IMR-90 (cell line): ENCODE measurements at regions not wholly inside any gene's neighbourhood (a gene's known extent, or its start where the extent isn't known, plus 50 kb on each side); places are given as distances from the start of the nearest gene placed in this dataset.

Source experiments
- ATAC-seq: fragments of 200-7000 bp; cut with Tn5 transposase; 2 replicates; pipeline ENCODE4 v1.9.1; 2020; ENCODE audit warnings: low read depth, mild to moderate bottlenecking, moderate library complexity
- BruUV-seq: library from RNA; stranded (reverse); fragments of 400-500 nt; replicated peaks from 2 replicates; lab custom pipeline; 2021; lab: Mats Ljungman, UMichigan
- CTCF ChIA-PET: fragments of 300-600 bp; formaldehyde crosslinking; extraction: SDS; loops from one replicate; lab custom pipeline; 2021; ENCODE audit warnings: antibody characterized with exemption; lab: Yijun Ruan, JAX
- POLR2A ChIA-PET: fragments of 300-600 bp; sonication (Branson Sonifier 250); formaldehyde crosslinking; loops from one replicate; lab custom pipeline; 2022; ENCODE audit warnings: antibody characterized with exemption; ENCODE audit not compliant: unreplicated experiment; lab: Charles Lee
- DNase-seq: peaks from one replicate; pipeline ENCODE4 v3.0.0; 2013
- H2AFZ ChIP-seq: replicated peaks from 2 replicates; pipeline ENCODE3; 2013; ENCODE audit warnings: low read length, mild to moderate bottlenecking; ENCODE audit not compliant: poor library complexity
- H2AK5ac ChIP-seq: 2 replicates; pipeline ENCODE4 v1.6.1; 2013; ENCODE audit warnings: low read depth, low read length, inconsistent platforms
- H2AK9ac ChIP-seq: replicated peaks from 2 replicates; pipeline ENCODE3; 2013; ENCODE audit warnings: mild to moderate bottlenecking, low read depth, low read length, moderate library complexity; ENCODE audit not compliant: poor library complexity
- H2BK120ac ChIP-seq: 2 replicates; pipeline ENCODE4 v1.6.1; 2013; ENCODE audit warnings: low read depth, low read length, inconsistent platforms
- H2BK15ac ChIP-seq: 3 replicates; pipeline ENCODE4 v1.6.1; 2013; ENCODE audit warnings: low read depth, low read length, inconsistent platforms
- H2BK20ac ChIP-seq: 2 replicates; pipeline ENCODE4 v1.6.1; 2013; ENCODE audit warnings: low read depth, mild to moderate bottlenecking, inconsistent platforms, low read length, moderate library complexity
- H2BK5ac ChIP-seq: 2 replicates; pipeline ENCODE4 v1.6.1; 2013; ENCODE audit warnings: mild to moderate bottlenecking, low read depth, low read length, inconsistent platforms; ENCODE audit not compliant: poor library complexity, severe bottlenecking
- H3K14ac ChIP-seq: replicated peaks from 2 replicates; pipeline ENCODE4 v1.6.1; 2013; ENCODE audit warnings: low read depth, low read length, inconsistent platforms
- H3K18ac ChIP-seq: 2 replicates; pipeline ENCODE4 v1.6.1; 2013; ENCODE audit warnings: low read depth, low read length, control low read depth
- H3K23ac ChIP-seq: 2 replicates; pipeline ENCODE4 v1.6.1; 2013; ENCODE audit warnings: low read depth, low read length, inconsistent platforms
- H3K27ac ChIP-seq: 2 replicates; pipeline ENCODE4 v1.5.1; 2013; ENCODE audit warnings: mild to moderate bottlenecking, control low read depth, low read length; ENCODE audit not compliant: insufficient read depth
- H3K27me3 ChIP-seq: 2 replicates; pipeline ENCODE4 v1.6.1; 2013; ENCODE audit warnings: low read length; ENCODE audit not compliant: control insufficient read depth, insufficient read depth
- H3K36me3 ChIP-seq: 2 replicates; pipeline ENCODE4 v1.6.1; 2013; ENCODE audit warnings: low read length, mixed read lengths; ENCODE audit not compliant: control insufficient read depth, insufficient read depth
- H3K4ac ChIP-seq: 2 replicates; pipeline ENCODE4 v1.6.1; 2013; ENCODE audit warnings: low read depth, low read length, inconsistent platforms
- H3K4me1 ChIP-seq: 2 replicates; pipeline ENCODE4 v1.6.1; 2013; ENCODE audit warnings: low read length, mixed read lengths; ENCODE audit not compliant: control insufficient read depth, insufficient read depth
- H3K4me2 ChIP-seq: 2 replicates; pipeline ENCODE4 v1.6.1; 2013; ENCODE audit warnings: low read depth, mild to moderate bottlenecking, control low read depth, low read length, moderate library complexity
- H3K4me3 ChIP-seq: 2 replicates; pipeline ENCODE4 v1.5.1; 2013; ENCODE audit warnings: low read depth, mild to moderate bottlenecking, control low read depth, low read length, moderate library complexity; ENCODE audit not compliant: insufficient read depth
- H3K56ac ChIP-seq: 2 replicates; pipeline ENCODE4 v1.6.1; 2013; ENCODE audit warnings: low read length, inconsistent platforms; ENCODE audit not compliant: insufficient read depth; ENCODE audit errors: extremely low read depth
- H3K79me1 ChIP-seq, 2 experiments: 2 replicates each; pipeline ENCODE4 v1.6.1; 2013; ENCODE audit warnings: low read length in 2 of 2, inconsistent platforms in 1 of 2, low read depth in 1 of 2
- H3K9ac ChIP-seq: 2 replicates; pipeline ENCODE4 v1.6.1; 2013; ENCODE audit warnings: low read depth, low read length, control low read depth
- H3K9me1 ChIP-seq: 2 replicates; pipeline ENCODE4 v1.6.1; 2013; ENCODE audit warnings: low read length, inconsistent platforms; ENCODE audit not compliant: insufficient read depth
- H3K9me3 ChIP-seq: 2 replicates; pipeline ENCODE4 v1.6.1; 2013; ENCODE audit warnings: low read length; ENCODE audit not compliant: control insufficient read depth, insufficient read depth
- H4K20me1 ChIP-seq: 2 replicates; pipeline ENCODE4 v1.6.1; 2013; ENCODE audit warnings: low read length, inconsistent platforms; ENCODE audit not compliant: insufficient read depth
- H4K5ac ChIP-seq: 2 replicates; pipeline ENCODE4 v1.6.1; 2013; ENCODE audit warnings: mild to moderate bottlenecking, low read depth, low read length, control low read depth
- H4K8ac ChIP-seq, 2 experiments: 2 replicates each; pipeline ENCODE4 v1.6.1; 2013; ENCODE audit warnings: low read depth in 2 of 2, low read length in 2 of 2, control low read depth in 1 of 2, inconsistent platforms in 1 of 2
- H4K91ac ChIP-seq: 2 replicates; pipeline ENCODE4 v1.6.1; 2013; ENCODE audit warnings: low read depth, low read length, inconsistent platforms; ENCODE audit not compliant: insufficient read depth
- BHLHE40 ChIP-seq: fragments of 150-350 bp; IDR thresholded peaks from 2 replicates; pipeline ENCODE4 v1.6.1; 2016; ENCODE audit warnings: mild to moderate bottlenecking, low read depth, low read length
- CEBPB ChIP-seq: IDR thresholded peaks from 2 replicates; pipeline ENCODE4 v1.6.1; 2012; ENCODE audit warnings: low read depth, low read length, improper control_type of control experiment
- CHD1 ChIP-seq: IDR thresholded peaks from 2 replicates; pipeline ENCODE4 v1.6.1; 2012; ENCODE audit warnings: low read depth, low read length, improper control_type of control experiment
- ELK1 ChIP-seq: fragments of 150-350 bp; IDR thresholded peaks from 2 replicates; pipeline ENCODE4 v1.6.1; 2016; ENCODE audit warnings: low read depth, mild to moderate bottlenecking, low read length, moderate library complexity, borderline replicate concordance
- FOS ChIP-seq: fragments of 150-350 bp; IDR thresholded peaks from 2 replicates; pipeline ENCODE4 v1.6.1; 2016; ENCODE audit warnings: low read depth, low read length
- MAFK ChIP-seq: IDR thresholded peaks from 2 replicates; pipeline ENCODE4 v1.6.1; 2012; ENCODE audit warnings: low read depth, low read length, improper control_type of control experiment
- MXI1 ChIP-seq: IDR thresholded peaks from 2 replicates; pipeline ENCODE4 v1.6.1; 2012; ENCODE audit warnings: low read depth, mild to moderate bottlenecking, low read length, moderate library complexity, borderline replicate concordance
- NFE2L2 ChIP-seq: fragments of 150-350 bp; IDR thresholded peaks from 2 replicates; pipeline ENCODE4 v1.6.1; 2016; ENCODE audit warnings: low read depth, mild to moderate bottlenecking, low read length
- POLR2A ChIP-seq: IDR thresholded peaks from 2 replicates; pipeline ENCODE4 v1.6.1; 2012; ENCODE audit warnings: mild to moderate bottlenecking, low read depth, low read length
- RAD21 ChIP-seq: IDR thresholded peaks from 2 replicates; pipeline ENCODE4 v1.6.1; 2012; ENCODE audit warnings: low read length, improper control_type of control experiment
- RFX5 ChIP-seq: IDR thresholded peaks from 2 replicates; pipeline ENCODE4 v1.8.0; 2012; ENCODE audit warnings: low read depth, mild to moderate bottlenecking, low read length, moderate library complexity
- SMC3 ChIP-seq: fragments of 150-350 bp; IDR thresholded peaks from 2 replicates; pipeline ENCODE4 v1.6.1; 2016; ENCODE audit warnings: low read depth, mild to moderate bottlenecking, antibody characterized with exemption, low read length, moderate library complexity
- WGBS, 2 experiments: methylation state at CpG; one replicate each; pipeline versions ENCODE4 v1.1.5 to v1.1.7; 2013; ENCODE audit warnings: missing lambda C conversion rate in 2 of 2; ENCODE audit not compliant: insufficient read length in 1 of 2; ENCODE audit errors: extremely low coverage in 2 of 2; 5-methylcytosine and 5-hydroxymethylcytosine counted together
- dilution Hi-C: fragments of 300-500 bp; cut with HindIII; formaldehyde crosslinking; loops from one replicate; pipeline ENCODE4 v1.14.3; 2018; ENCODE audit warnings: low sequenced_read_pairs; ENCODE audit not compliant: unreplicated experiment
- in situ Hi-C: fragments of 300-500 bp; cut with MboI; formaldehyde crosslinking; loops from 3 replicates; pipeline ENCODE4 v1.14.3; 2019; ENCODE audit warnings: low sequenced_read_pairs, inconsistent platforms, mixed read lengths
- intact Hi-C: fragments of 100-400 bp; cut with micrococcal nuclease; formaldehyde crosslinking; loops from 2 replicates; pipeline ENCODE4 v1.10.0; 2022
- TF ChIP-seq, protein P1 (sequence below): conservative IDR thresholded peaks from 2 replicates; pipeline ENCODE4 v1.5.1; 2012; ENCODE audit warnings: mild to moderate bottlenecking, low read depth, low read length, improper control_type of control experiment

DNA sequence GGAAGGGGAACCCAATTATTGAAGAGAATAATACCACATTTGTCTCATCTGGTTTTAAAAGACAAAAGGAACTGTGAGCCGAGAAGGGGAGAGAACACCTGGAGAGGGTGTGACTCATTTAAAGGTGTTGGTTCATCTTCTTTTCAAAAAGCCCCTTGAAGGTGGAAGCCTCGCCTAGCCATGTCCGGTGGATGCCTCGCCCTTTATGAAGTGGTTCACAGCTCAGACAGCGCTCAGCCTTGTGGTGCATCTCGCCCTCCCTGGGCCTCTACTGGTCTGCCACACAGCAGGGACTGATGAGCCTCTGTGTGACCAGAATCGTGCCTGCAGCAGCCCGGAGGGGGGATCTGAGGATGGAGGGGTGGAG lies 290.0 kb upstream of the CXCR4 start:
- Histone ChIP-seq H4K20me1 (no peaks in the 10 kb centered on the region), H2AFZ (no peak overlapping the region), H3K27ac (no peak overlapping the region), H3K9me1 (no peaks in the 10 kb centered on the region), H3K9me3 (no peaks in the 10 kb centered on the region), H2BK5ac (no peak overlapping the region), H3K4me1 (no peaks in the 10 kb centered on the region), H2BK120ac (no peak overlapping the region), H3K79me1 (no peaks in the 10 kb centered on the region), H2BK20ac (no peak overlapping the region), H4K5ac (no peak overlapping the region), H3K36me3 (no peaks in the 10 kb centered on the region), H3K9ac (no peak overlapping the region), H3K14ac (no peak overlapping the region), H3K4me3 (no peak overlapping the region), H3K18ac (no peak overlapping the region), H3K56ac (no peak overlapping the region), H3K4ac (no peak overlapping the region), H3K23ac (no peak overlapping the region), H2AK9ac (no peak overlapping the region), H2AK5ac (no peak overlapping the region), H2BK15ac (no peak overlapping the region), H3K4me2 (no peak overlapping the region), H4K91ac (no peak overlapping the region), H3K27me3 (no peaks in the 10 kb centered on the region), H4K8ac (no peak overlapping the region)
- WGBS, 2 experiments = 43% methylated on average over 5 of the region's 8 CpGs; no CpG with 5 or more reads in 1 of the 2 experiments
- intact Hi-C loops = no loop called here
- ChIA-PET POLR2A (no interaction called here), CTCF (no interaction called here)
- no peak for ATAC-seq
- TF ChIP-seq RFX5 (no peak), CHD1 (no peak), SMC3 (no peak), POLR2A (no peak), FOS (no peak), MXI1 (no peak), BHLHE40 (no peak), ELK1 (no peak), MAFK (no peak), CEBPB (no peak), RAD21 (no peak), NFE2L2 (no peak)
- TF ChIP-seq, protein P1, sequence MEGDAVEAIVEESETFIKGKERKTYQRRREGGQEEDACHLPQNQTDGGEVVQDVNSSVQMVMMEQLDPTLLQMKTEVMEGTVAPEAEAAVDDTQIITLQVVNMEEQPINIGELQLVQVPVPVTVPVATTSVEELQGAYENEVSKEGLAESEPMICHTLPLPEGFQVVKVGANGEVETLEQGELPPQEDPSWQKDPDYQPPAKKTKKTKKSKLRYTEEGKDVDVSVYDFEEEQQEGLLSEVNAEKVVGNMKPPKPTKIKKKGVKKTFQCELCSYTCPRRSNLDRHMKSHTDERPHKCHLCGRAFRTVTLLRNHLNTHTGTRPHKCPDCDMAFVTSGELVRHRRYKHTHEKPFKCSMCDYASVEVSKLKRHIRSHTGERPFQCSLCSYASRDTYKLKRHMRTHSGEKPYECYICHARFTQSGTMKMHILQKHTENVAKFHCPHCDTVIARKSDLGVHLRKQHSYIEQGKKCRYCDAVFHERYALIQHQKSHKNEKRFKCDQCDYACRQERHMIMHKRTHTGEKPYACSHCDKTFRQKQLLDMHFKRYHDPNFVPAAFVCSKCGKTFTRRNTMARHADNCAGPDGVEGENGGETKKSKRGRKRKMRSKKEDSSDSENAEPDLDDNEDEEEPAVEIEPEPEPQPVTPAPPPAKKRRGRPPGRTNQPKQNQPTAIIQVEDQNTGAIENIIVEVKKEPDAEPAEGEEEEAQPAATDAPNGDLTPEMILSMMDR = no peak
- dilution Hi-C loops = no loop called here
- BruUV-seq = no TSS peak
- no peak for DNase-seq
- in situ Hi-C loops = no loop called here
